Epithelial cell of esophagus (primary cell): ENCODE measurements at regions not wholly inside any gene's neighbourhood (a gene's known extent, or its start where the extent isn't known, plus 50 kb on each side); places are given as distances from the start of the nearest gene placed in this dataset.
"Not testable (repeated sequence)": the region's sequence is repeated elsewhere in the genome, so short reads cannot be mapped to it uniquely, and the experiment has no call there.

Experiments
- DNase-seq: peaks from one replicate; pipeline ENCODE4 v3.0.0; 2010; ENCODE audit warnings: low read depth
- H3K4me3 ChIP-seq: 2 replicates; pipeline ENCODE4 v1.5.1; 2011; ENCODE audit warnings: mild to moderate bottlenecking, low read length, control low read depth
- CTCF ChIP-seq: IDR thresholded peaks from 2 replicates; pipeline ENCODE4 v1.5.1; 2011; ENCODE audit warnings: low read depth, mild to moderate bottlenecking, low read length, control low read depth, inconsistent platforms; ENCODE audit not compliant: insufficient read depth; ENCODE audit errors: missing control alignments

DNA sequence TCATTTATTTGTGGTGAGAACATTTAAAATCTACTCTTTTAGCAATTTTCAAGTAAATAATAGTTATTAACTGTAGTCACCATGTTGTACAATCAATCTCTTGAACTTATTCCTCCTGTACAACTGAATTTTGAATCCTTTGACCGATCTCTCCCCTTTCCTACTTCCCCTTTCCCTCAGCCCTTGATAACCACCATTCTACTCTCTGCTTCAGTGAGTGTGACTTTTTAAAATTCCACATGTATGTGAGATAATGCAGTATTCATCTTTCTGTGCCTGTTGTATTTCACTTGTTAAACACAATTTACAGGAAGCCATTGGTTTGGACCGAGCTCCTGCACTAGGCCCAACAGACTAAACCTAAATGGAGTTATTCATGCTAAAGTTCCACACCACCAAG is 458.9 kb upstream of the PDE3A start:
- TF ChIP-seq CTCF, result no peak
- DNase-seq, result no peak
- no peak overlapping the region for H3K4me3 ChIP-seq

GRCh38 chr12:19910681-19911080 is 457.7 kb upstream of the PDE3A start:
- no peak overlapping the region for H3K4me3 ChIP-seq
- DNase-seq, result no peak
- no peak for TF ChIP-seq CTCF

DNA sequence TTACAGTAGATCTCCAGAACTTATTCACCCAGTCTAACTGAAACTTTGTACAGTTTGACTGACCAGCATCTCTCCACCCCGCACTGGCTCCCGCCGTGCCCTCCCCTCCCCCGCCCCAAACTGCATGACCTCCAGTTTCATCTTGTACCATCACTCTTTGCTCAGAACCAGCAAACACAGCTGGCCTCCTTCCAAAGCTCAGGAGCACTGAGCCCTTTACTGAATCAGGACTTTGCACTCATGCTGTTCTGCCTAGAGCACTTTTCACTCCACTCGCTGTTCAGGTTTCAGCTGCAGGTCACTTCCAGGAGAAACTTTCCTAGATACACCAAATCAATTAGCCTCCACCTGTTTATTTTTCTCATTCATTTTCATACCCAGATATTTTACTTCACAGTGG is 455.3 kb upstream of the PDE3A start:
- H3K4me3 ChIP-seq, result no peak overlapping the region
- no peak for DNase-seq
- no peak for TF ChIP-seq CTCF

- peak; percentile 28 for DNase-seq
- TF ChIP-seq CTCF, result peak; percentile 43
- no peak overlapping the region for H3K4me3 ChIP-seq
These were observed 452.7 kb upstream of the PDE3A start for GRCh38 chr12:19915392-19916195.

GRCh38 chr12:19916196-19916753 is 452.1 kb upstream of the PDE3A start:
- TF ChIP-seq CTCF, result no peak
- no peak for DNase-seq
- no peak overlapping the region for H3K4me3 ChIP-seq

DNA sequence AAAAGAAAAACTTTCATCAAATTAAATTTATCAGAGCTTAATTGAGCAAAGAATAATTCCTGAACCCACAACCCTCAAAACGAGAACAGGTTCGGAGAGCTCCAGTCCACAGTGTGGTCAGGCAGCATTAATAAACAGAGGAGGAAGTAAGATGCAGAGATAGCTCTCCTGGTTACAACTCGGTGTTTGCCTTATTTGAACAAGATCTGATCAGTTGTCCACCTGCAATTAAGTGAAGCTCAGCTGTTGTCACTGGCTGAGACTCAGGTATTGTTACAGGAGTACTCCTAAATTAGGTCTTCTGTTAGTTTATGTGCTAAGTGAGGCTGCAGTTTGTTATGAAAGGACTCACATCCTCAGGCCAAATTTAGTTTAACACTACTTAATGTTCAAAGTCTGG is 451.4 kb upstream of the PDE3A start:
- no peak overlapping the region for H3K4me3 ChIP-seq
- TF ChIP-seq CTCF, result no peak
- DNase-seq, result no peak

DNA sequence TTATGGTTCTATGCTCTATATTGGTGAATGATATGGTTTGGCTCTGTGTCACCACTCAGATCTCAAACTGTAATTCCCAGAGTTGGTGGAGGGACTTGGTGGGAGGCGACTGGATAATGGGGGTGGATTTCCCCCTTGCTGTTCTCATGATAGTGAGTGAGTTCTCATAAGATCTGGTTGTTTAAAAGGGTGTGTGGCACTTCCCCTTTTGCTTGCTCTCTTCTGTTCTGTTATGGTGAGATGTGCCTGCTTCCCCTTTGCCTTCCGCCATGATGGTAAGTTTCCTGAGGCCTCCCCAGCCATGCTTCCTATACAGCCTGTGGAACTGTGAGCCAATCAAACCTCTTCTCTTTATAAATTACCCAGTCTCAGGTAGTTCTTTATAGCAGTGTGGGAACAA is 446.6 kb upstream of the PDE3A start:
- DNase-seq, H3K4me3 ChIP-seq: not testable (repeated sequence)
